ENCODE measurements at regions not wholly inside any gene's neighbourhood (a gene's known extent, or its start where the extent isn't known, plus 50 kb on each side); places are given as distances from the start of the nearest gene placed in this dataset.
A peak's percentile ranks its signal among the peaks of the same experiment; 100 is the strongest.

GRCh38 chr3:66552846-66553245 is 52.0 kb upstream of the LRIG1 start:
- Histone ChIP-seq H2BK15ac (ENCODE audit: low read depth, poor library complexity, severe bottlenecking) (no peak overlapping the region), H3K36me3 (ENCODE audit: control insufficient read depth in 1 of 2, insufficient read depth in 2 of 2, low read depth in 1 of 2, low read length in 2 of 2) (no peaks in the 10 kb centered on the region), H3K4ac (ENCODE audit: low read depth in 1 of 2, low read length in 2 of 2) (no peak overlapping the region), H3K23ac (ENCODE audit: low read length in 2 of 2) (no peak overlapping the region), H3K4me2 (ENCODE audit: low read length, poor library complexity, severe bottlenecking) (no peak overlapping the region), H3K9me3 (ENCODE audit: control insufficient read depth, low read length) (no peaks in the 10 kb centered on the region), H3K4me3 (ENCODE audit: insufficient read depth in 1 of 2, low read depth in 1 of 2, low read length in 2 of 2) (no peak overlapping the region), H2BK5ac (ENCODE audit: low read depth, low read length, poor library complexity, severe bottlenecking) (no peak overlapping the region), H2AFZ (ENCODE audit: low read depth, low read length) (no peak overlapping the region), H2AK5ac (ENCODE audit: low read length, severe bottlenecking) (peak overlapping the region; percentile 53), H3K27ac (ENCODE audit: low read length, poor library complexity, severe bottlenecking) (no peak overlapping the region), H3K9ac (ENCODE audit: low read length) (no peak overlapping the region), H3K79me1 (replicated peaks; ENCODE audit: low read length, poor library complexity, severe bottlenecking) (no peaks in the 10 kb centered on the region), H4K8ac (ENCODE audit: low read length) (no peak overlapping the region), H3K18ac (ENCODE audit: low read depth in 1 of 2, low read length in 2 of 2) (peak overlapping the region in 1 of 2 experiments; percentile 32), H3K27me3 (ENCODE audit: control insufficient read depth in 1 of 2, insufficient read depth in 1 of 2, low read length in 2 of 2) (no peaks in the 10 kb centered on the region), H2BK12ac (ENCODE audit: low read length in 2 of 2) (peak overlapping the region in 1 of 2 experiments; percentile 88), H3K14ac (ENCODE audit: low read length in 2 of 2) (no peak overlapping the region), H4K91ac (ENCODE audit: low read length) (no peak overlapping the region), H3K4me1 (ENCODE audit: control insufficient read depth, insufficient read depth, low read depth, low read length) (peaks cover 2% of the 10 kb centered on the region), H2BK120ac (ENCODE audit: low read depth, low read length) (no peak overlapping the region)
- no peak for DNase-seq
- whole genome bisulfite sequencing, result 96% methylated on average over 5 of the region's 5 CpGs

- no peaks in the 10 kb centered on the region for H3K9me3 ChIP-seq (ENCODE audit: control insufficient read depth, low read length)
- no peak overlapping the region for H3K14ac ChIP-seq (ENCODE audit: low read length in 2 of 2)
- peaks cover 2% of the 10 kb centered on the region for H3K4me1 ChIP-seq (ENCODE audit: control insufficient read depth, insufficient read depth, low read depth, low read length)
- no peak overlapping the region for H2AFZ ChIP-seq (ENCODE audit: low read depth, low read length)
- H2BK5ac ChIP-seq (ENCODE audit: low read depth, low read length, poor library complexity, severe bottlenecking), result no peak overlapping the region
- H2AK5ac ChIP-seq (ENCODE audit: low read length, severe bottlenecking), result no peak overlapping the region
- H3K9ac ChIP-seq (ENCODE audit: low read length), result no peak overlapping the region
- H3K79me1 ChIP-seq (replicated peaks; ENCODE audit: low read length, poor library complexity, severe bottlenecking), result no peaks in the 10 kb centered on the region
- no peak overlapping the region for H4K8ac ChIP-seq (ENCODE audit: low read length)
- no peak for DNase-seq
- no peak overlapping the region for H4K91ac ChIP-seq (ENCODE audit: low read length)
- peak overlapping the region in 1 of 2 experiments; percentile 29 for H3K4ac ChIP-seq (ENCODE audit: low read depth in 1 of 2, low read length in 2 of 2)
- H3K36me3 ChIP-seq (ENCODE audit: control insufficient read depth in 1 of 2, insufficient read depth in 2 of 2, low read depth in 1 of 2, low read length in 2 of 2), result no peaks in the 10 kb centered on the region
- no peak overlapping the region for H3K27ac ChIP-seq (ENCODE audit: low read length, poor library complexity, severe bottlenecking)
- H2BK15ac ChIP-seq (ENCODE audit: low read depth, poor library complexity, severe bottlenecking), result no peak overlapping the region
- WGBS, result 92% methylated on average over 7 of the region's 11 CpGs
- H2BK120ac ChIP-seq (ENCODE audit: low read depth, low read length), result no peak overlapping the region
- no peaks in the 10 kb centered on the region for H3K27me3 ChIP-seq (ENCODE audit: control insufficient read depth in 1 of 2, insufficient read depth in 1 of 2, low read length in 2 of 2)
- no peak overlapping the region for H3K4me2 ChIP-seq (ENCODE audit: low read length, poor library complexity, severe bottlenecking)
- H3K4me3 ChIP-seq (ENCODE audit: insufficient read depth in 1 of 2, low read depth in 1 of 2, low read length in 2 of 2), result no peak overlapping the region
- no peak overlapping the region for H3K18ac ChIP-seq (ENCODE audit: low read depth in 1 of 2, low read length in 2 of 2)
- H3K23ac ChIP-seq (ENCODE audit: low read length in 2 of 2), result no peak overlapping the region
- no peak overlapping the region for H2BK12ac ChIP-seq (ENCODE audit: low read length in 2 of 2)
These were observed 52.8 kb upstream of the LRIG1 start for GRCh38 chr3:66553441-66554113.

- Histone ChIP-seq H2AK5ac (ENCODE audit: low read length, severe bottlenecking) (no peak overlapping the region), H3K27ac (ENCODE audit: low read length, poor library complexity, severe bottlenecking) (no peak overlapping the region), H3K23ac (ENCODE audit: low read length in 2 of 2) (no peak overlapping the region), H3K4ac (ENCODE audit: low read depth in 1 of 2, low read length in 2 of 2) (no peak overlapping the region), H3K18ac (ENCODE audit: low read depth in 1 of 2, low read length in 2 of 2) (no peak overlapping the region), H4K91ac (ENCODE audit: low read length) (no peak overlapping the region), H2BK5ac (ENCODE audit: low read depth, low read length, poor library complexity, severe bottlenecking) (no peak overlapping the region), H2BK15ac (ENCODE audit: low read depth, poor library complexity, severe bottlenecking) (no peak overlapping the region), H3K36me3 (ENCODE audit: control insufficient read depth in 1 of 2, insufficient read depth in 2 of 2, low read depth in 1 of 2, low read length in 2 of 2) (no peaks in the 10 kb centered on the region), H3K4me2 (ENCODE audit: low read length, poor library complexity, severe bottlenecking) (no peak overlapping the region), H3K9me3 (ENCODE audit: control insufficient read depth, low read length) (no peaks in the 10 kb centered on the region), H3K27me3 (ENCODE audit: control insufficient read depth in 1 of 2, insufficient read depth in 1 of 2, low read length in 2 of 2) (no peaks in the 10 kb centered on the region), H3K9ac (ENCODE audit: low read length) (no peak overlapping the region), H3K4me1 (ENCODE audit: control insufficient read depth, insufficient read depth, low read depth, low read length) (peaks cover 2% of the 10 kb centered on the region), H3K79me1 (replicated peaks; ENCODE audit: low read length, poor library complexity, severe bottlenecking) (no peaks in the 10 kb centered on the region), H3K4me3 (ENCODE audit: insufficient read depth in 1 of 2, low read depth in 1 of 2, low read length in 2 of 2) (no peak overlapping the region), H2BK12ac (ENCODE audit: low read length in 2 of 2) (no peak overlapping the region), H2AFZ (ENCODE audit: low read depth, low read length) (no peak overlapping the region), H2BK120ac (ENCODE audit: low read depth, low read length) (no peak overlapping the region), H4K8ac (ENCODE audit: low read length) (no peak overlapping the region), H3K14ac (ENCODE audit: low read length in 2 of 2) (no peak overlapping the region)
- WGBS, result 83% methylated on average over 1 of the region's 1 CpG
- DNase-seq, result peak; percentile 48
These were observed 53.4 kb upstream of the LRIG1 start for GRCh38 chr3:66554178-66554577.

- no peaks in the 10 kb centered on the region for H3K36me3 ChIP-seq (ENCODE audit: control insufficient read depth in 1 of 2, insufficient read depth in 2 of 2, low read depth in 1 of 2, low read length in 2 of 2)
- H3K23ac ChIP-seq (ENCODE audit: low read length in 2 of 2), result no peak overlapping the region
- peak; percentile 10 for DNase-seq
- no peak overlapping the region for H2BK5ac ChIP-seq (ENCODE audit: low read depth, low read length, poor library complexity, severe bottlenecking)
- no peak overlapping the region for H4K8ac ChIP-seq (ENCODE audit: low read length)
- no peak overlapping the region for H2BK120ac ChIP-seq (ENCODE audit: low read depth, low read length)
- WGBS, result 65% methylated on average over 4 of the region's 4 CpGs
- H3K9me3 ChIP-seq (ENCODE audit: control insufficient read depth, low read length), result no peaks in the 10 kb centered on the region
- H3K18ac ChIP-seq (ENCODE audit: low read depth in 1 of 2, low read length in 2 of 2), result no peak overlapping the region
- no peak overlapping the region for H2AK5ac ChIP-seq (ENCODE audit: low read length, severe bottlenecking)
- no peaks in the 10 kb centered on the region for H3K79me1 ChIP-seq (replicated peaks; ENCODE audit: low read length, poor library complexity, severe bottlenecking)
- H2BK15ac ChIP-seq (ENCODE audit: low read depth, poor library complexity, severe bottlenecking), result no peak overlapping the region
- no peak overlapping the region for H2AFZ ChIP-seq (ENCODE audit: low read depth, low read length)
- no peak overlapping the region for H3K4me3 ChIP-seq (ENCODE audit: insufficient read depth in 1 of 2, low read depth in 1 of 2, low read length in 2 of 2)
- no peak overlapping the region for H3K4me2 ChIP-seq (ENCODE audit: low read length, poor library complexity, severe bottlenecking)
- no peak overlapping the region for H3K9ac ChIP-seq (ENCODE audit: low read length)
- peaks cover 2% of the 10 kb centered on the region for H3K4me1 ChIP-seq (ENCODE audit: control insufficient read depth, insufficient read depth, low read depth, low read length)
- no peak overlapping the region for H4K91ac ChIP-seq (ENCODE audit: low read length)
- H3K14ac ChIP-seq (ENCODE audit: low read length in 2 of 2), result no peak overlapping the region
- H3K27me3 ChIP-seq (ENCODE audit: control insufficient read depth in 1 of 2, insufficient read depth in 1 of 2, low read length in 2 of 2), result no peaks in the 10 kb centered on the region
- H3K4ac ChIP-seq (ENCODE audit: low read depth in 1 of 2, low read length in 2 of 2), result no peak overlapping the region
- H2BK12ac ChIP-seq (ENCODE audit: low read length in 2 of 2), result peak overlapping the region in 1 of 2 experiments; percentile 24
- H3K27ac ChIP-seq (ENCODE audit: low read length, poor library complexity, severe bottlenecking), result no peak overlapping the region
These were observed 54.5 kb upstream of the LRIG1 start for GRCh38 chr3:66555214-66555844.
